ENCODE measurements at regions not wholly inside any gene's neighbourhood (a gene's known extent, or its start where the extent isn't known, plus 50 kb on each side); places are given as distances from the start of the nearest gene placed in this dataset.
"Not testable (repeated sequence)": the region's sequence is repeated elsewhere in the genome, so short reads cannot be mapped to it uniquely, and the experiment has no call there.

DNA sequence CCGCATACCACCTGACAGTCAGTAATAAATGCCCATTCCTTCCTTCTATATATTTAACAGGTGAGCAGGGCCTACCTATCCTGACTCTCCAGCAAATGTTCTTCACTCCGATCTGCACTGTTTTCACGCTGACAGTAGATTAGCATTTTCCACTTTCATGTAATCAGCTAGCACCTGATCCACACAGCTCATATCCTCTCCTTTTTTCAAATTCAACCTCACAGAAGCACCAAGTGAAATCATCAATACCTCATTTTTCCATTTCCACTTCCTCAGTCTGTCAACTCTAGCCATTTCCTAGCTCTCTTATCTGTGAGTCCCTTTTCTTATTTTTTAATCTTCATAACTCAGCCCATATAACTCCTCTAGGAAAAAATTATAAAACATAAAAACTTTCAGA is 402.8 kb downstream of the ZEB2 start:
- no peak for DNase-seq

GRCh38 chr2:144115739-144116291 is 404.1 kb downstream of the ZEB2 start:
- no peak for DNase-seq

DNA sequence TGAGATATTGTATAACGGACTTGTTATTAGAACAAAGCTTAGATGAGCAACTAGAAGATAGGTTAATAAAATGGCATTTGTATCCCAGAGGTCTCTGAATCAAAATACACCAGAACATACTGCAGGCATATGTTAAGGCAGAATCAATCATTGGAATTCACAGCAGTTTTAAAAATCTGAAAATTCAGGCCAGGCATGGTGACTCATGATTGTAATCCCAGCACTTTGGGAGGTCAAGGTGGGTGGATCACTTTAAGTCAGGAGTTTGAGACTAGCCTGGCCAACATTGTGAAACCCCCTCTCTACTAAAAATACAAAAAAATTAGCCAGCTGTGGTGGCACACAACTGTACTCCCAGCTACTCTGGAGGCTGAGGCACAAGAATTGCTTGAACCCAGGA is 405.2 kb downstream of the ZEB2 start:
- DNase-seq: no peak

DNA sequence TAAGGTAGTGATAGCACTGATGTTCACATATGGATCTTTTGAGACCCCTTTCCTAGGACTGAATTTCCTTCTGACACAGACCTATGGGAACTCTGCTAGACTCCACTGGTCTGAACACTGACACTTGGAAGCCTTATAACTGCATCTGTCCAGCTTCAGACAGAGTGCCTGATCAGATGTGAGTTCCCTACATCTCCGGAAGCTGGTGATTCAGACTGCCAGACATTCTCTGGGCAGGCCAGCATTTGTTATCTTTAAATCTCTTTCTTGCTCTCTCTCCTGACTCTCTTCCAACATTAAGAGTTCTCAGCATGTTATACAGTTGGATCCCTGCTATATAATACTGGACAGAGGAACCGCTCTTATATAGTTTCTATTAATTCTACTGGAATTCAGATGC is 408.5 kb downstream of the ZEB2 start:
- no peak for DNase-seq

- not testable (repeated sequence) for DNase-seq
These were observed 413.8 kb downstream of the ZEB2 start for GRCh38 chr2:144106104-144106503.

DNA sequence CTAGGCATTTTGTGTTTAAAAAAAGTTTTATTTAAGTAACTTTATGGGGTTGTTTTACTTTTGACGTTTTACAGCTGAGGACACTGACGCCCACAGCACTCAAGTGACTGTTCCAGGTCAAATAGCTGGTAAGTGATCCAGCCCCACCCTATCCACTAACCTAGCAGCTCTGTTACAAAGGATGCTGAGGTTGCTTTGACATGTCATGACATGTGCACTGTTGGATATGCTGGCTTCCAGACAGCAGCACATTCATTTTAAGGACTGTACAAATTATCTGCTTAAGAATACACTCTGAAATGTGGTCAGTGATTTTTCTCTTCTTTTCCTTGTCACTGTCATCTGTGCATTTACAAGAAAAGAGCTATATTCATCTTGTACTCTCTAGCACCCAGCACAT is 417.5 kb downstream of the ZEB2 start:
- no peak for DNase-seq

DNA sequence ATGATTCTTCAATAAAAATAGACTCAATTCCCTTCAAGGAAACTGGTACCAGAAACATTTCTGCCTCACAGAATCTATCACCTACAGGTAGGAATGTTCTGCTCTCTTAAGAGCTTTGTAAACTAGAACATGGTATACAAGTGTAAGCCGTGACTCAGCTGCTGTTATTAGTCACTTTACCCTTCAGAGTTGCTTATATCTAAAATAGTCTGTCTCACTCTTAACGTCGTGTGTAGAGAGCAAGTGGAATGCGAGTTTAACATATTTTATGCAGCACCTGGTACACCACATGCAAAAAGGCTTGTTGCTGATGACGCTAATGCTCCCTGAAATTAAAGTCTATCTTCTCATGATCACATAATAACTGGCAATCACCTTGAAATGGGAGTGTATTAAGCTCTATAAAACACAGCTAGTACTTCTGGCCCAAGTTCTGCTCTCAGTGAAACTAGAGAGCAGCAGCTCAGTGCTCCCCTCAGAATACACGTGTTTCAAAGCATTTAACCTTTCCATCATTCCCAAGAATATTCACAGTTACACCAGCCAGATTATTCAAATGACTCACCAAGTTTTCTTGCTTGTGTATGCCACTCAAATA is 420.0 kb downstream of the ZEB2 start:
- no peak for DNase-seq

GRCh38 chr2:144099340-144099739 is 420.6 kb downstream of the ZEB2 start:
- no peak for DNase-seq

- DNase-seq: no peak
These were observed 422.3 kb downstream of the ZEB2 start for GRCh38 chr2:144097440-144098225.

DNA sequence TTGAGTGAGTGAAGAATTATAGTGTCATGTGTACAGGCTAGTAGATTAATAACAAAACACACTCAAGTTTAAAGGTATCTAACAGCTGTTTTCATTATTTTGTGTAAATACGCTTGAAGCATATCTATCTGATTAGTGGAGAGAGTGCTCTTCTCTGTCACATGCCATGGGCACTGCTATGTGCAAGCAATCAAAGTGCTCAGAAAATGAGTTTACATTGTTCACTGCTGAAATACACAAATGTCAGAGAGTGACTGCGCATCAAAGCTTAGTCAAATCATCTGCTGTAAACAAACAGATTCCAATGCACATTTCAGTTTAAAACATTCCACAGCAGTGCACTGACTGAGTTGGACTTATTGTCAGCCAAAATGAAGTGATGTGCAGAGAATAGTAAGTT is 423.4 kb downstream of the ZEB2 start:
- DNase-seq: no peak

- no peak for DNase-seq
These were observed 425.3 kb downstream of the ZEB2 start for GRCh38 chr2:144094408-144095151.

DNA sequence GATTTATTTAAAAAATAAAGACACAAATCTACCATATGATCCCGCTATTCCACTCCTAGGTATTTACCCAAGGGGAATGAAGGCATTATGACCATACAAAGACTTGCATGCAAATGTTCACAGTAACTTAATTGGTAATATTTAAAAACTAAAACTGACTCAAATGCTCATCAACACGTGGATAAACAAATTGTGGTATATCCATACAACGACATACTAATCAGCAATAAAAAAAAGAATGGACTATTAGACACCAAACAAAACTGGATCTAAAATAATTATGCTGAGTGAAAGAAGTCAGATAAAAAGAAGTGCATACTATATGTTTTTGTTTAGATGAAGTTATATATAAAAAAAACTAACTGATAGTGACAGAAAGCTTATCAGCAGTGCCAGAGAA is 428.3 kb downstream of the ZEB2 start:
- no peak for DNase-seq

- DNase-seq: no peak
These were observed 431.1 kb downstream of the ZEB2 start for GRCh38 chr2:144088863-144089262.

DNA sequence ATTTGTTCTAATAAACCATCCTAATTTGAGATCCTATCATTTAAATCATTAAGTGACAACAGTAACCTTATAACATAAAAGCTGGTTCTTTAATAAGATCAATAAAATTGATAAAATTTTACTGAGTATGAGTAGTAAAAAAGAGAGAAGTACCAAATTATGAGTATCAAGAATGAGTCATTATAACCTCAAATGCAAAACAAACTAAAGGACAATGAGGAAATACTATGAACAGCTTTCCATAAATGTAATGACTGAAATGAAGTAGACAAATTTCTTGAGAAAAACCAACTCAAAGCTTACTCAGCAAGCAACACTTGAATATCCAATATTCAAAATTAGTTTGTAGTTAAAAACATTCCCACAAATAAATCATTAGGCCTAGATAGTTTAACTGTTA is 433.0 kb downstream of the ZEB2 start:
- no peak for DNase-seq

GRCh38 chr2:144085016-144085415 is 434.9 kb downstream of the ZEB2 start:
- no peak for DNase-seq

DNA sequence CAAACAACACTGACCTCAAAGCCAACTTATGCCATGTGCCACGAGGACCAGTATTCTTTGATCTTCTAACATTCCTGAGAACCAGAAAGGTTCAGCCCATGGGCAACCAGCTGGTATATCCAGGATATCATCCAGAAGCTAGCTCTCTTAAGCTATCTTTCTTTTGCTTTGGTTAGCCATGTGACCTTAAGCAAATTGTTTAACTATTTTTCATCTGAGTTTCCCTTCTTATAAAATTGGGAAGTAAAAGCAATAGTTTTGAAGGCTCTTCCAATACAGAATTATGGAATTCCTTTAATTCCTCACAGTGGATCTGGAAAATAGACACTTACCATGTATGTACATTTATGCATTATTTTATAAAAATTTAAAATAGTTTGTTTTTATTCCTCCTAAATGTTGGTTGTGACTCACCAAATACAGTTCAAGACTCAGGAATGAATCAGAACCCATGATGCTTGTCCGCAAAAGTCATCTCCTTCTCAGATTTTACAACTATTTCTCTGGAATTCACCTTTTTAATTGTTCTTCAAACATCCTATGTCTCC is 435.7 kb downstream of the ZEB2 start:
- DNase-seq: no peak

DNA sequence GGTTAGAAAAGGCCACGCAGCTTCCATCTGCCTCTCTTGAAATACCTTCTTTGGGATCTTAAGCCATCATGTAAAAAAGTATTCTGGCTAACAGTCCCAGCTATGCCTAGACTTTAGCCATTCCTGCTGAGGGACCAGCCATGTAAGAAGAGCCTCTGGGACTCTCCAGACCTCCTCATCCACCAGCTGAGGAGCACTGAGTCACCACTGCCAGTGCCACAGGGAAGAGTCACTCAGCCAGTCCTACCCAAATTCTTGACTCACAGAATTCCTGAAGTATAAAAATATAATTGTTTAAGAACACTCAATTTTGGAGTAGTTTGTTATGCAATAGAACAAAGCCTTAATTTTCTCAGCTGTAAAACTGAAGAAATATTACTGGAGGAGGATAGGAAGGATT is 436.7 kb downstream of the ZEB2 start:
- no peak for DNase-seq

GRCh38 chr2:144082777-144083176 is 437.1 kb downstream of the ZEB2 start:
- no peak for DNase-seq

- DNase-seq: no peak
These were observed 437.6 kb downstream of the ZEB2 start for GRCh38 chr2:144082327-144082726.

- no peak for DNase-seq
These were observed 438.6 kb downstream of the ZEB2 start for GRCh38 chr2:144081272-144081671.

- no peak for DNase-seq
These were observed 440.1 kb downstream of the ZEB2 start for GRCh38 chr2:144079803-144080202.

GRCh38 chr2:144078802-144079724 is 440.9 kb downstream of the ZEB2 start:
- no peak for DNase-seq
